Lung (tissue), 11 donors: ENCODE measurements at regions not wholly inside any gene's neighbourhood (a gene's known extent, or its start where the extent isn't known, plus 50 kb on each side); places are given as distances from the start of the nearest gene placed in this dataset.

Experiments
- ATAC-seq: fragments of 200-7000 bp; cut with Tn5 transposase; one replicate; pipeline ENCODE4 v1.9.1; 2020; ENCODE audit warnings: moderate number of reproducible peaks; ENCODE audit not compliant: insufficient read depth, low FRiP score
- DNase-seq, 3 donors: peaks; one replicate each; pipeline ENCODE4 v3.0.0-alpha.2; 2013 to 2017
- H3K27ac ChIP-seq, 2 donors: one replicate each; pipeline ENCODE4 v1.5.1; 2013; ENCODE audit warnings: mild to moderate bottlenecking in 2 of 2, moderate library complexity in 2 of 2, control low read depth in 1 of 2, inconsistent platforms in 1 of 2, low read depth in 1 of 2, low read length in 1 of 2
- H3K27me3 ChIP-seq, 3 donors: one replicate each; pipeline ENCODE4 v1.5.1; 2013; ENCODE audit warnings: low read length in 2 of 3; ENCODE audit not compliant: control insufficient read depth in 3 of 3, insufficient read depth in 3 of 3
- H3K36me3 ChIP-seq, 4 donors: one replicate each; pipeline ENCODE4 v1.5.1; 2013; ENCODE audit warnings: low read length in 4 of 4, mild to moderate bottlenecking in 1 of 4, moderate library complexity in 1 of 4; ENCODE audit not compliant: control insufficient read depth in 4 of 4, insufficient read depth in 4 of 4
- H3K4me1 ChIP-seq, 5 donors: one replicate each; pipeline ENCODE4 v1.5.1; 2013; ENCODE audit warnings: low read length in 5 of 5, mild to moderate bottlenecking in 2 of 5, moderate library complexity in 1 of 5; ENCODE audit not compliant: control insufficient read depth in 5 of 5, insufficient read depth in 5 of 5
- H3K4me3 ChIP-seq: one replicate; pipeline ENCODE4 v1.5.1; 2013; ENCODE audit warnings: mild to moderate bottlenecking, control low read depth, moderate library complexity
- H3K9ac ChIP-seq, 2 donors: one replicate each; pipeline ENCODE4 v1.5.1; 2013; ENCODE audit warnings: low read length in 2 of 2, control low read depth in 1 of 2; ENCODE audit not compliant: insufficient read depth in 1 of 2
- H3K9me3 ChIP-seq, 4 donors: one replicate each; pipeline ENCODE4 v1.5.1; 2013; ENCODE audit warnings: low read length in 3 of 4, mild to moderate bottlenecking in 1 of 4, moderate library complexity in 1 of 4; ENCODE audit not compliant: control insufficient read depth in 4 of 4, insufficient read depth in 3 of 4
- CTCF ChIP-seq: IDR thresholded peaks from 2 replicates; pipeline ENCODE4 v1.5.1; 2012; ENCODE audit warnings: mild to moderate bottlenecking; ENCODE audit errors: control extremely low read depth, extremely low read depth
- WGBS, 2 donors: extraction: QIAGEN DNeasy Blood & Tissue Kit; methylation state at CpG; one replicate each; pipeline ENCODE4 v1.1.7; 2013; 5-methylcytosine and 5-hydroxymethylcytosine counted together
- donor health status: control.
- donor health status: control.
- donor health status: Bipolar disorder and iron deficiency.
- donor health status: healthy.
- donor health status: DM: yes; HTN: yes; CAD: no.

GRCh38 chr17:70678889-70679288, 509.6 kb downstream of the KCNJ2 start:
- H3K36me3 ChIP-seq, result no peaks in the 10 kb centered on the region
- no peaks in the 10 kb centered on the region for H3K27me3 ChIP-seq
- no peak for TF ChIP-seq CTCF
- 63 to 76% methylated on average over 3 of the region's 3 CpGs for WGBS, 2 donors
- no peak overlapping the region for H3K4me3 ChIP-seq
- no peak for DNase-seq
- no peaks in the 10 kb centered on the region for H3K9me3 ChIP-seq
- ATAC-seq, result no peak
- no peaks in the 10 kb centered on the region for H3K4me1 ChIP-seq
- no peak overlapping the region for H3K9ac ChIP-seq
- H3K27ac ChIP-seq, result no peak overlapping the region

DNA sequence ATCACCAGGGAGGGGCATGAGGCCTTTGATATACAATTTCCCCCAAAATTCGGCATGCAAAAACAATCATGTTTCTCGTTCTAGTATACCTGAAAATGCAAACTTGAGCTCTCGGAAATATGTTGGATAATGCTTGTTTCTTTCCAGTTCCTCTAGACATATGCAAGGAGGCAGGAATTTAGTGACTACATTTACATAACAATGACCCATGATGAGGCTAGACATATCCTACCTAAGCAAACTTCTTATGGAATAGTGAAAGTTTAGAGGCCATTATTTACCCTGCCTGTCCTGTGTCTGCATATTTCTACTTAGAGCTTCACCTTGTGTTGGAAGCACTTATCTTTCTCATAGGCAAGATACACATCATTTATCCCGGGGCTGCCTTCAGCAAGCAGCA, 514.6 kb downstream of the KCNJ2 start:
- Histone ChIP-seq H3K36me3 (no peaks in the 10 kb centered on the region), H3K27me3 (no peaks in the 10 kb centered on the region), H3K27ac (no peak overlapping the region), H3K9me3 (no peaks in the 10 kb centered on the region), H3K4me3 (no peak overlapping the region), H3K4me1 (no peaks in the 10 kb centered on the region), H3K9ac (no peak overlapping the region)
- WGBS, 2 donors, result 94 to 96% methylated on average over 4 of the region's 4 CpGs
- TF ChIP-seq CTCF, result no peak
- no peak for ATAC-seq
- no peak for DNase-seq

- no peak for TF ChIP-seq CTCF
- Histone ChIP-seq H3K4me1 (no peaks in the 10 kb centered on the region), H3K27ac (no peak overlapping the region), H3K4me3 (no peak overlapping the region), H3K9ac (no peak overlapping the region), H3K27me3 (no peaks in the 10 kb centered on the region), H3K9me3 (no peaks in the 10 kb centered on the region), H3K36me3 (no peaks in the 10 kb centered on the region)
- 47 to 72% methylated on average over 1 of the region's 1 CpG for WGBS, 2 donors
- ATAC-seq (no peak), DNase-seq (peak in 1 of 3 donors; percentile 15)
These were observed 518.1 kb downstream of the KCNJ2 start for GRCh38 chr17:70687421-70687820.

DNA sequence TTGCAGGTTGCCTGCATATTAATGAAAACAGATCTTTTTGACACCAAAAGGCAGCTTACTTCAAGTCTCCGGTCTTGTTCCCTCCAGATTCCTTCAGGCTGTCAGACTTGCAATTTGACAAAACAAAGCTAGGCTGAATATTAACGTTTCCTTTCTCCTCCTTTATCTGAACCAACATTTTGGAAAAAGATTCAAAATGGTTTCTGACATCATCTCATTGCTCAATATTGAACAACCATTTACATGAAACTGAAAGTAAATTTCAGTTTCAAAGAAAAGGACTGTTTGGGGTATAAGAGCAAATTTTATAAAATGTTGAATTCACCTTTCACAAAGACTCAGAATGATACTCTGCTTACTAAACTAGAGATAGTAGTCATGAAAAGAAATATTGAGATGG, 521.8 kb downstream of the KCNJ2 start:
- no peaks in the 10 kb centered on the region for H3K36me3 ChIP-seq
- H3K27ac ChIP-seq, result no peak overlapping the region
- no peaks in the 10 kb centered on the region for H3K9me3 ChIP-seq
- DNase-seq (no peak), ATAC-seq (no peak)
- no peak for TF ChIP-seq CTCF
- H3K4me1 ChIP-seq, result no peaks in the 10 kb centered on the region
- H3K27me3 ChIP-seq, result no peaks in the 10 kb centered on the region
- no peak overlapping the region for H3K4me3 ChIP-seq
- no peak overlapping the region for H3K9ac ChIP-seq
- 73 to 85% methylated on average over 2 of the region's 2 CpGs for WGBS, 2 donors
